ENCODE measurements at regions not wholly inside any gene's neighbourhood (a gene's known extent, or its start where the extent isn't known, plus 50 kb on each side); places are given as distances from the start of the nearest gene placed in this dataset.

GRCh38 chr5:93886917-93887361, 145.5 kb upstream of the POU5F2 start:
- 11% methylated on average over 1 of the region's 1 CpG for WGBS
- no peak overlapping the region for H3K27ac ChIP-seq (ENCODE audit: low read depth in 1 of 2, low read length in 1 of 2)
- H3K36me3 ChIP-seq (ENCODE audit: control insufficient read depth in 2 of 2, insufficient read depth in 2 of 2, low read length in 1 of 2): no peaks in the 10 kb centered on the region
- H3K4me1 ChIP-seq (ENCODE audit: control insufficient read depth in 2 of 2, insufficient read depth in 2 of 2, low read length in 2 of 2): no peaks in the 10 kb centered on the region
- no peaks in the 10 kb centered on the region for H3K9me3 ChIP-seq (ENCODE audit: control insufficient read depth in 2 of 2, insufficient read depth in 1 of 2, low read length in 1 of 2)
- no peak overlapping the region for H3K4me3 ChIP-seq (ENCODE audit: low read length in 2 of 2)
- no peaks in the 10 kb centered on the region for H3K27me3 ChIP-seq (ENCODE audit: control insufficient read depth in 2 of 2, insufficient read depth in 1 of 2, low read length in 1 of 2)
- DNase-seq (ENCODE audit: low read depth in 6 of 9, low spot score in 9 of 9): peak in 1 of 9 donors; percentile 22

GRCh38 chr5:93886098-93886806, 144.9 kb upstream of the POU5F2 start:
- Histone ChIP-seq H3K4me1 (ENCODE audit: control insufficient read depth in 2 of 2, insufficient read depth in 2 of 2, low read length in 2 of 2) (no peaks in the 10 kb centered on the region), H3K9me3 (ENCODE audit: control insufficient read depth in 2 of 2, insufficient read depth in 1 of 2, low read length in 1 of 2) (no peaks in the 10 kb centered on the region), H3K27ac (ENCODE audit: low read depth in 1 of 2, low read length in 1 of 2) (no peak overlapping the region), H3K36me3 (ENCODE audit: control insufficient read depth in 2 of 2, insufficient read depth in 2 of 2, low read length in 1 of 2) (no peaks in the 10 kb centered on the region), H3K4me3 (ENCODE audit: low read length in 2 of 2) (no peak overlapping the region), H3K27me3 (ENCODE audit: control insufficient read depth in 2 of 2, insufficient read depth in 1 of 2, low read length in 1 of 2) (no peaks in the 10 kb centered on the region)
- 96% methylated on average over 7 of the region's 7 CpGs for WGBS
- no peak for DNase-seq (ENCODE audit: low read depth in 6 of 9, low spot score in 9 of 9)

- Histone ChIP-seq H3K36me3 (ENCODE audit: control insufficient read depth in 2 of 2, insufficient read depth in 2 of 2, low read length in 1 of 2) (no peaks in the 10 kb centered on the region), H3K27ac (ENCODE audit: low read depth in 1 of 2, low read length in 1 of 2) (no peak overlapping the region), H3K27me3 (ENCODE audit: control insufficient read depth in 2 of 2, insufficient read depth in 1 of 2, low read length in 1 of 2) (no peaks in the 10 kb centered on the region), H3K4me3 (ENCODE audit: low read length in 2 of 2) (no peak overlapping the region), H3K9me3 (ENCODE audit: control insufficient read depth in 2 of 2, insufficient read depth in 1 of 2, low read length in 1 of 2) (no peaks in the 10 kb centered on the region), H3K4me1 (ENCODE audit: control insufficient read depth in 2 of 2, insufficient read depth in 2 of 2, low read length in 2 of 2) (no peaks in the 10 kb centered on the region)
- no peak for DNase-seq (ENCODE audit: low read depth in 6 of 9, low spot score in 9 of 9)
- WGBS: 97% methylated on average over 1 of the region's 1 CpG
Measured at GRCh38 chr5:93884254-93884653, 142.9 kb upstream of the POU5F2 start.

- no peak for DNase-seq (ENCODE audit: low read depth in 6 of 9, low spot score in 9 of 9)
- Histone ChIP-seq H3K27ac (ENCODE audit: low read depth in 1 of 2, low read length in 1 of 2) (no peak overlapping the region), H3K27me3 (ENCODE audit: control insufficient read depth in 2 of 2, insufficient read depth in 1 of 2, low read length in 1 of 2) (no peaks in the 10 kb centered on the region), H3K36me3 (ENCODE audit: control insufficient read depth in 2 of 2, insufficient read depth in 2 of 2, low read length in 1 of 2) (no peaks in the 10 kb centered on the region), H3K9me3 (ENCODE audit: control insufficient read depth in 2 of 2, insufficient read depth in 1 of 2, low read length in 1 of 2) (no peaks in the 10 kb centered on the region), H3K4me3 (ENCODE audit: low read length in 2 of 2) (no peak overlapping the region), H3K4me1 (ENCODE audit: control insufficient read depth in 2 of 2, insufficient read depth in 2 of 2, low read length in 2 of 2) (no peaks in the 10 kb centered on the region)
- 99% methylated on average over 2 of the region's 2 CpGs for WGBS
Measured at GRCh38 chr5:93883459-93883858, 142.1 kb upstream of the POU5F2 start.

GRCh38 chr5:93875693-93876092, 134.3 kb upstream of the POU5F2 start:
- H3K4me1 ChIP-seq (ENCODE audit: control insufficient read depth in 2 of 2, insufficient read depth in 2 of 2, low read length in 2 of 2): no peaks in the 10 kb centered on the region
- no peak for DNase-seq (ENCODE audit: low read depth in 6 of 9, low spot score in 9 of 9)
- no peaks in the 10 kb centered on the region for H3K27me3 ChIP-seq (ENCODE audit: control insufficient read depth in 2 of 2, insufficient read depth in 1 of 2, low read length in 1 of 2)
- no peaks in the 10 kb centered on the region for H3K9me3 ChIP-seq (ENCODE audit: control insufficient read depth in 2 of 2, insufficient read depth in 1 of 2, low read length in 1 of 2)
- 100% methylated on average over 1 of the region's 1 CpG for WGBS
- H3K36me3 ChIP-seq (ENCODE audit: control insufficient read depth in 2 of 2, insufficient read depth in 2 of 2, low read length in 1 of 2): no peaks in the 10 kb centered on the region
- no peak overlapping the region for H3K27ac ChIP-seq (ENCODE audit: low read depth in 1 of 2, low read length in 1 of 2)
- no peak overlapping the region for H3K4me3 ChIP-seq (ENCODE audit: low read length in 2 of 2)

GRCh38 chr5:93874491-93874890, 133.1 kb upstream of the POU5F2 start:
- no peak overlapping the region for H3K4me3 ChIP-seq (ENCODE audit: low read length in 2 of 2)

GRCh38 chr5:93874080-93874479, 132.7 kb upstream of the POU5F2 start:
- Histone ChIP-seq H3K27me3 (ENCODE audit: control insufficient read depth in 2 of 2, insufficient read depth in 1 of 2, low read length in 1 of 2) (no peaks in the 10 kb centered on the region), H3K4me3 (ENCODE audit: low read length in 2 of 2) (no peak overlapping the region), H3K27ac (ENCODE audit: low read depth in 1 of 2, low read length in 1 of 2) (no peak overlapping the region), H3K36me3 (ENCODE audit: control insufficient read depth in 2 of 2, insufficient read depth in 2 of 2, low read length in 1 of 2) (no peaks in the 10 kb centered on the region), H3K9me3 (ENCODE audit: control insufficient read depth in 2 of 2, insufficient read depth in 1 of 2, low read length in 1 of 2) (no peaks in the 10 kb centered on the region), H3K4me1 (ENCODE audit: control insufficient read depth in 2 of 2, insufficient read depth in 2 of 2, low read length in 2 of 2) (no peaks in the 10 kb centered on the region)
- 98% methylated on average over 1 of the region's 1 CpG for WGBS
- DNase-seq (ENCODE audit: low read depth in 6 of 9, low spot score in 9 of 9): no peak

More at GRCh38 chr5:93874491-93874890, 133.1 kb upstream of the POU5F2 start:
- no peak overlapping the region for H3K27ac ChIP-seq (ENCODE audit: low read depth in 1 of 2, low read length in 1 of 2)
- no peak for DNase-seq (ENCODE audit: low read depth in 6 of 9, low spot score in 9 of 9)
- H3K36me3 ChIP-seq (ENCODE audit: control insufficient read depth in 2 of 2, insufficient read depth in 2 of 2, low read length in 1 of 2): no peaks in the 10 kb centered on the region
- H3K27me3 ChIP-seq (ENCODE audit: control insufficient read depth in 2 of 2, insufficient read depth in 1 of 2, low read length in 1 of 2): no peaks in the 10 kb centered on the region
- H3K4me1 ChIP-seq (ENCODE audit: control insufficient read depth in 2 of 2, insufficient read depth in 2 of 2, low read length in 2 of 2): no peaks in the 10 kb centered on the region
- H3K9me3 ChIP-seq (ENCODE audit: control insufficient read depth in 2 of 2, insufficient read depth in 1 of 2, low read length in 1 of 2): no peaks in the 10 kb centered on the region

- Histone ChIP-seq H3K27me3 (ENCODE audit: control insufficient read depth in 2 of 2, insufficient read depth in 1 of 2, low read length in 1 of 2) (no peaks in the 10 kb centered on the region), H3K9me3 (ENCODE audit: control insufficient read depth in 2 of 2, insufficient read depth in 1 of 2, low read length in 1 of 2) (no peaks in the 10 kb centered on the region), H3K4me1 (ENCODE audit: control insufficient read depth in 2 of 2, insufficient read depth in 2 of 2, low read length in 2 of 2) (no peaks in the 10 kb centered on the region), H3K27ac (ENCODE audit: low read depth in 1 of 2, low read length in 1 of 2) (no peak overlapping the region), H3K36me3 (ENCODE audit: control insufficient read depth in 2 of 2, insufficient read depth in 2 of 2, low read length in 1 of 2) (no peaks in the 10 kb centered on the region), H3K4me3 (ENCODE audit: low read length in 2 of 2) (no peak overlapping the region)
- WGBS: 98% methylated on average over 1 of the region's 1 CpG
- no peak for DNase-seq (ENCODE audit: low read depth in 6 of 9, low spot score in 9 of 9)
Measured at GRCh38 chr5:93873211-93873736, 131.9 kb upstream of the POU5F2 start.

- Histone ChIP-seq H3K4me1 (ENCODE audit: control insufficient read depth in 2 of 2, insufficient read depth in 2 of 2, low read length in 2 of 2) (no peaks in the 10 kb centered on the region), H3K4me3 (ENCODE audit: low read length in 2 of 2) (no peak overlapping the region), H3K27ac (ENCODE audit: low read depth in 1 of 2, low read length in 1 of 2) (no peak overlapping the region), H3K9me3 (ENCODE audit: control insufficient read depth in 2 of 2, insufficient read depth in 1 of 2, low read length in 1 of 2) (no peaks in the 10 kb centered on the region), H3K36me3 (ENCODE audit: control insufficient read depth in 2 of 2, insufficient read depth in 2 of 2, low read length in 1 of 2) (no peaks in the 10 kb centered on the region), H3K27me3 (ENCODE audit: control insufficient read depth in 2 of 2, insufficient read depth in 1 of 2, low read length in 1 of 2) (no peaks in the 10 kb centered on the region)
- DNase-seq (ENCODE audit: low read depth in 6 of 9, low spot score in 9 of 9): no peak
- 96% methylated on average over 3 of the region's 3 CpGs for WGBS
Measured at GRCh38 chr5:93870649-93871048, 129.2 kb upstream of the POU5F2 start.

Measured in thymus (tissue), 11 donors.